WTC11 (cell line): ENCODE measurements at regions not wholly inside any gene's neighbourhood (a gene's known extent, or its start where the extent isn't known, plus 50 kb on each side); places are given as distances from the start of the nearest gene placed in this dataset.
"Not testable (repeated sequence)": the region's sequence is repeated elsewhere in the genome, so short reads cannot be mapped to it uniquely, and the experiment has no call there.

Experiments
- ATAC-seq: fragments of 200-7000 bp; cut with Tn5 transposase; 2 replicates; pipeline ENCODE4 v1.10.0; 2021; ENCODE audit warnings: mild to moderate bottlenecking, moderate library complexity
- CTCF ChIA-PET: fragments of 300-600 bp; sonication (Branson Sonifier 250); formaldehyde crosslinking; loops from one replicate; lab custom pipeline; 2021; ENCODE audit warnings: antibody characterized with exemption; lab: Charles Lee
- POLR2A ChIA-PET: fragments of 350-600 bp; sonication (Branson Sonifier 250); formaldehyde crosslinking; loops from one replicate; lab custom pipeline; 2021; ENCODE audit warnings: antibody characterized with exemption; lab: Charles Lee
- DNase-seq: peaks from one replicate; pipeline ENCODE4 v3.0.0; 2021; ENCODE audit warnings: low spot score
- H3K27ac Mint-ChIP-seq: 2 replicates; pipeline ENCODE4 v1.8.0; 2021; ENCODE audit warnings: mixed read lengths
- H3K27me3 Mint-ChIP-seq: 2 replicates; pipeline ENCODE4 v1.8.0; 2021; ENCODE audit warnings: low read depth, mild to moderate bottlenecking, moderate library complexity, mixed read lengths
- H3K36me3 Mint-ChIP-seq: 2 replicates; pipeline ENCODE4 v1.8.0; 2021; ENCODE audit warnings: mixed read lengths
- H3K4me1 Mint-ChIP-seq: 2 replicates; pipeline ENCODE4 v1.8.0; 2022; ENCODE audit warnings: mixed read lengths
- H3K4me3 Mint-ChIP-seq: 2 replicates; pipeline ENCODE4 v1.8.0; 2021; ENCODE audit warnings: mild to moderate bottlenecking, moderate library complexity, mixed read lengths
- H3K9me3 Mint-ChIP-seq: 2 replicates; pipeline ENCODE4 v1.8.0; 2021; ENCODE audit warnings: mixed read lengths
- FOXJ3 ChIP-seq: sonication (generic); formaldehyde crosslinking; IDR thresholded peaks from 2 replicates; pipeline ENCODE4 v1.9.0; 2021; ENCODE audit warnings: missing genetic modification reagents, mild to moderate bottlenecking, borderline replicate concordance
- HMGA2 ChIP-seq: fragments of 250-450 bp; sonication (Bioruptor Pico); IDR thresholded peaks from 2 replicates; pipeline ENCODE4 v1.4.0; 2021; ENCODE audit warnings: mild to moderate bottlenecking, moderate library complexity
- HMGXB4 ChIP-seq: sonication (generic); formaldehyde crosslinking; IDR thresholded peaks from 2 replicates; pipeline ENCODE4 v1.8.1; 2023; ENCODE audit warnings: mild to moderate bottlenecking, moderate library complexity, missing genetic modification reagents
- IRF2 ChIP-seq: sonication (generic); formaldehyde crosslinking; IDR thresholded peaks from 2 replicates; pipeline ENCODE4 v1.8.0; 2022; ENCODE audit warnings: low read depth, missing genetic modification reagents, borderline replicate concordance
- MYBL2 ChIP-seq: sonication (generic); formaldehyde crosslinking; IDR thresholded peaks from 2 replicates; pipeline ENCODE4 v1.8.1; 2023; ENCODE audit warnings: mild to moderate bottlenecking, moderate library complexity, missing genetic modification reagents
- RELA ChIP-seq: sonication (generic); formaldehyde crosslinking; IDR thresholded peaks from 2 replicates; pipeline ENCODE4 v1.8.1; 2022; ENCODE audit warnings: missing genetic modification reagents, mild to moderate bottlenecking, borderline replicate concordance
- SOX15 ChIP-seq: fragments of 250-450 bp; sonication (Bioruptor Pico); IDR thresholded peaks from 2 replicates; pipeline ENCODE4 v1.9.0; 2021; ENCODE audit warnings: mild to moderate bottlenecking
- ZNF219 ChIP-seq: sonication (generic); formaldehyde crosslinking; IDR thresholded peaks from 2 replicates; pipeline ENCODE4 v1.8.0; 2023; ENCODE audit warnings: missing genetic modification reagents, mild to moderate bottlenecking, borderline replicate concordance
- TF ChIP-seq, protein P1 (sequence below): sonication (generic); formaldehyde crosslinking; IDR thresholded peaks from 2 replicates; pipeline ENCODE4 v1.8.0; 2023; ENCODE audit warnings: mild to moderate bottlenecking, missing genetic modification reagents
- TF ChIP-seq, protein P2 (sequence below): sonication (generic); formaldehyde crosslinking; IDR thresholded peaks from 2 replicates; pipeline ENCODE4 v1.8.0; 2022; ENCODE audit warnings: mild to moderate bottlenecking, missing genetic modification reagents
- TF ChIP-seq, protein P3 (sequence below): fragments of 250-450 bp; sonication (Bioruptor Pico); IDR thresholded peaks from 2 replicates; pipeline ENCODE4 v1.9.0; 2021; ENCODE audit warnings: mild to moderate bottlenecking

- H3K9me3 Mint-ChIP-seq, result no peaks in the 10 kb centered on the region
- no peak overlapping the region for H3K4me3 Mint-ChIP-seq
- DNase-seq, result no peak
- H3K36me3 Mint-ChIP-seq, result no peaks in the 10 kb centered on the region
- no peak for ATAC-seq
- no peaks in the 10 kb centered on the region for H3K27me3 Mint-ChIP-seq
- H3K4me1 Mint-ChIP-seq, result no peaks in the 10 kb centered on the region
- H3K27ac Mint-ChIP-seq, result no peak overlapping the region
- ChIA-PET CTCF (no interaction called here), POLR2A (no interaction called here)
- TF ChIP-seq MYBL2 (CRISPR knock-in tag) (no peak), ZNF219 (CRISPR knock-in tag) (no peak)
- TF ChIP-seq, all 79 proteins: peak for 0
Measured at GRCh38 chr9:13915131-13915530, 398.8 kb downstream of the NFIB start.

GRCh38 chr9:13911473-13911872 lies 402.5 kb downstream of the NFIB start:
- no peak overlapping the region for H3K4me3 Mint-ChIP-seq
- CTCF ChIA-PET, result no interaction called here

GRCh38 chr9:13907842-13908241 lies 406.1 kb downstream of the NFIB start:
- H3K36me3 Mint-ChIP-seq, result peaks cover 15% of the 10 kb centered on the region
- CTCF ChIA-PET, H3K27me3 Mint-ChIP-seq, DNase-seq, ATAC-seq, H3K27ac Mint-ChIP-seq, POLR2A ChIA-PET, H3K4me1 Mint-ChIP-seq, H3K4me3 Mint-ChIP-seq: not testable (repeated sequence)
- H3K9me3 Mint-ChIP-seq, result peaks cover 21% of the 10 kb centered on the region

More at GRCh38 chr9:13911473-13911872, 402.5 kb downstream of the NFIB start:
- H3K27me3 Mint-ChIP-seq, result no peaks in the 10 kb centered on the region
- ATAC-seq (no peak), DNase-seq (no peak)
- POLR2A ChIA-PET, result no interaction called here
- peaks cover 15% of the 10 kb centered on the region for H3K9me3 Mint-ChIP-seq
- peaks cover 14% of the 10 kb centered on the region for H3K36me3 Mint-ChIP-seq
- H3K4me1 Mint-ChIP-seq, result no peaks in the 10 kb centered on the region
- no peak for TF ChIP-seq FOXJ3 (CRISPR knock-in tag)
- no peak for TF ChIP-seq IRF2 (CRISPR knock-in tag)
- TF ChIP-seq, protein P1, sequence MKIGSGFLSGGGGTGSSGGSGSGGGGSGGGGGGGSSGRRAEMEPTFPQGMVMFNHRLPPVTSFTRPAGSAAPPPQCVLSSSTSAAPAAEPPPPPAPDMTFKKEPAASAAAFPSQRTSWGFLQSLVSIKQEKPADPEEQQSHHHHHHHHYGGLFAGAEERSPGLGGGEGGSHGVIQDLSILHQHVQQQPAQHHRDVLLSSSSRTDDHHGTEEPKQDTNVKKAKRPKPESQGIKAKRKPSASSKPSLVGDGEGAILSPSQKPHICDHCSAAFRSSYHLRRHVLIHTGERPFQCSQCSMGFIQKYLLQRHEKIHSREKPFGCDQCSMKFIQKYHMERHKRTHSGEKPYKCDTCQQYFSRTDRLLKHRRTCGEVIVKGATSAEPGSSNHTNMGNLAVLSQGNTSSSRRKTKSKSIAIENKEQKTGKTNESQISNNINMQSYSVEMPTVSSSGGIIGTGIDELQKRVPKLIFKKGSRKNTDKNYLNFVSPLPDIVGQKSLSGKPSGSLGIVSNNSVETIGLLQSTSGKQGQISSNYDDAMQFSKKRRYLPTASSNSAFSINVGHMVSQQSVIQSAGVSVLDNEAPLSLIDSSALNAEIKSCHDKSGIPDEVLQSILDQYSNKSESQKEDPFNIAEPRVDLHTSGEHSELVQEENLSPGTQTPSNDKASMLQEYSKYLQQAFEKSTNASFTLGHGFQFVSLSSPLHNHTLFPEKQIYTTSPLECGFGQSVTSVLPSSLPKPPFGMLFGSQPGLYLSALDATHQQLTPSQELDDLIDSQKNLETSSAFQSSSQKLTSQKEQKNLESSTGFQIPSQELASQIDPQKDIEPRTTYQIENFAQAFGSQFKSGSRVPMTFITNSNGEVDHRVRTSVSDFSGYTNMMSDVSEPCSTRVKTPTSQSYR (CRISPR knock-in tag), result no peak
- no peak for TF ChIP-seq SOX15 (CRISPR knock-in tag)
- TF ChIP-seq RELA (CRISPR knock-in tag), result no peak
- TF ChIP-seq HMGXB4 (CRISPR knock-in tag), result no peak
- TF ChIP-seq HMGA2, result no peak
- TF ChIP-seq, protein P2, sequence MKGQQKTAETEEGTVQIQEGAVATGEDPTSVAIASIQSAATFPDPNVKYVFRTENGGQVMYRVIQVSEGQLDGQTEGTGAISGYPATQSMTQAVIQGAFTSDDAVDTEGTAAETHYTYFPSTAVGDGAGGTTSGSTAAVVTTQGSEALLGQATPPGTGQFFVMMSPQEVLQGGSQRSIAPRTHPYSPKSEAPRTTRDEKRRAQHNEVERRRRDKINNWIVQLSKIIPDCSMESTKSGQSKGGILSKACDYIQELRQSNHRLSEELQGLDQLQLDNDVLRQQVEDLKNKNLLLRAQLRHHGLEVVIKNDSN (CRISPR knock-in tag), result no peak
- TF ChIP-seq, protein P3, sequence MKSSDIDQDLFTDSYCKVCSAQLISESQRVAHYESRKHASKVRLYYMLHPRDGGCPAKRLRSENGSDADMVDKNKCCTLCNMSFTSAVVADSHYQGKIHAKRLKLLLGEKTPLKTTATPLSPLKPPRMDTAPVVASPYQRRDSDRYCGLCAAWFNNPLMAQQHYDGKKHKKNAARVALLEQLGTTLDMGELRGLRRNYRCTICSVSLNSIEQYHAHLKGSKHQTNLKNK (CRISPR knock-in tag), result no peak
- no peak overlapping the region for H3K27ac Mint-ChIP-seq

- Mint-ChIP-seq H3K27me3 (no peaks in the 10 kb centered on the region; the same call in 1 of the 2 replicates), H3K36me3 (peaks cover 15% of the 10 kb centered on the region), H3K4me1 (peaks cover 22% of the 10 kb centered on the region), H3K9me3 (peaks cover 21% of the 10 kb centered on the region), H3K4me3 (no peak overlapping the region), H3K27ac (no peak overlapping the region)
- no peak for TF ChIP-seq SOX15 (CRISPR knock-in tag)
- TF ChIP-seq, protein P3 (CRISPR knock-in tag), result no peak
- ChIA-PET CTCF (no interaction called here), POLR2A (no interaction called here)
- ATAC-seq, result no peak
- no peak for DNase-seq
Measured at GRCh38 chr9:13904746-13905145, 409.2 kb downstream of the NFIB start.
